ENCODE measurements at regions not wholly inside any gene's neighbourhood (a gene's known extent, or its start where the extent isn't known, plus 50 kb on each side); places are given as distances from the start of the nearest gene placed in this dataset.

DNA sequence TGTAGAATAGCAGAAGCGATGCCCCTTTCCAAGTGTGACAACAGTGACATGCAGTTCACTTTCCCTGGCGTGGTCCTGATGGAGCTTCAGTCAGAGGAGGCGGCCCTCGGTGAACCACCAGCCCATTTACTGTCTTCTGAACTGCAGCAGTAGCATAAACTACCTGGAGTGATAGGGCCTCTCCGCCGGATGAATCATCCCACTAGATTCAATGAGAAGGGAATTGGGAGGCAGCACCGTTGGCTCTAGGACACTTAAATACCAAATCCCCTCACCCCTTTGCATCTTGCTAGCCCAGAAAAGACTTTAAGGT lies 112.8 kb upstream of the GPR12 start:
- no peak for TF ChIP-seq TAF1 (IDR thresholded peaks at IDR 0.05; ENCODE audit: low read depth)
- TF ChIP-seq, protein P1, sequence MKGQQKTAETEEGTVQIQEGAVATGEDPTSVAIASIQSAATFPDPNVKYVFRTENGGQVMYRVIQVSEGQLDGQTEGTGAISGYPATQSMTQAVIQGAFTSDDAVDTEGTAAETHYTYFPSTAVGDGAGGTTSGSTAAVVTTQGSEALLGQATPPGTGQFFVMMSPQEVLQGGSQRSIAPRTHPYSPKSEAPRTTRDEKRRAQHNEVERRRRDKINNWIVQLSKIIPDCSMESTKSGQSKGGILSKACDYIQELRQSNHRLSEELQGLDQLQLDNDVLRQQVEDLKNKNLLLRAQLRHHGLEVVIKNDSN (IDR thresholded peaks at IDR 0.05), result no peak
